ENCODE measurements at regions not wholly inside any gene's neighbourhood (a gene's known extent, or its start where the extent isn't known, plus 50 kb on each side); places are given as distances from the start of the nearest gene placed in this dataset.

- no peak for DNase-seq (ENCODE audit: low spot score)
Observed at GRCh38 chr9:135219676-135220600, 132.5 kb downstream of the OLFM1 start.

- no peak for DNase-seq (ENCODE audit: low spot score)
Observed at GRCh38 chr9:135220601-135221575, 133.4 kb downstream of the OLFM1 start.

GRCh38 chr9:135221576-135221950 lies 134.1 kb downstream of the OLFM1 start:
- no peak for DNase-seq (ENCODE audit: low spot score)

- DNase-seq (ENCODE audit: low spot score): no peak
Observed at GRCh38 chr9:135221951-135222631, 134.6 kb downstream of the OLFM1 start.

GRCh38 chr9:135222881-135223760 lies 135.7 kb downstream of the OLFM1 start:
- DNase-seq (ENCODE audit: low spot score): no peak

- DNase-seq (ENCODE audit: low spot score): no peak
Observed at GRCh38 chr9:135223831-135224230, 136.4 kb downstream of the OLFM1 start.

GRCh38 chr9:135224286-135224877 lies 136.9 kb downstream of the OLFM1 start:
- DNase-seq (ENCODE audit: low spot score): no peak

- DNase-seq (ENCODE audit: low spot score): no peak
Observed at GRCh38 chr9:135224921-135225541, 137.6 kb downstream of the OLFM1 start.

GRCh38 chr9:135225619-135226228 lies 138.3 kb downstream of the OLFM1 start:
- DNase-seq (ENCODE audit: low spot score): no peak

- DNase-seq (ENCODE audit: low spot score): no peak
Observed at GRCh38 chr9:135226369-135227050, 139.0 kb downstream of the OLFM1 start.

GRCh38 chr9:135227641-135228251 lies 140.3 kb downstream of the OLFM1 start:
- no peak for DNase-seq (ENCODE audit: low spot score)

- no peak for DNase-seq (ENCODE audit: low spot score)
Observed at GRCh38 chr9:135228345-135228982, 141.0 kb downstream of the OLFM1 start.

- DNase-seq (ENCODE audit: low spot score): no peak
Observed at GRCh38 chr9:135228983-135229625, 141.6 kb downstream of the OLFM1 start.

- no peak for DNase-seq (ENCODE audit: low spot score)
Observed at GRCh38 chr9:135229701-135230385, 142.4 kb downstream of the OLFM1 start.

GRCh38 chr9:135230386-135230765 lies 142.9 kb downstream of the OLFM1 start:
- DNase-seq (ENCODE audit: low spot score): no peak

GRCh38 chr9:135230817-135231520 lies 143.5 kb downstream of the OLFM1 start:
- no peak for DNase-seq (ENCODE audit: low spot score)
